KMS-11 (cell line): ENCODE measurements at regions not wholly inside any gene's neighbourhood (a gene's known extent, or its start where the extent isn't known, plus 50 kb on each side); places are given as distances from the start of the nearest gene placed in this dataset.

ENCODE experiments used
- H2AFZ ChIP-seq: fragments of 200-600 bp; sonication (generic); 2 replicates; pipeline ENCODE4 v1.6.1; 2016; ENCODE audit warnings: antibody characterized with exemption, mixed run types, low read depth
- H3K27ac ChIP-seq: fragments of 200-600 bp; sonication (generic); 2 replicates; pipeline ENCODE4 v1.6.1; 2016; ENCODE audit warnings: mild to moderate bottlenecking, mixed run types
- H3K27me3 ChIP-seq: fragments of 200-600 bp; sonication (generic); 2 replicates; pipeline ENCODE4 v1.6.1; 2017; ENCODE audit warnings: mild to moderate bottlenecking, low read depth, mixed run types, moderate library complexity; ENCODE audit not compliant: insufficient read depth
- H3K36me3 ChIP-seq: fragments of 200-600 bp; sonication (generic); 2 replicates; pipeline ENCODE4 v1.6.1; 2017; ENCODE audit warnings: mild to moderate bottlenecking, mixed run types; ENCODE audit not compliant: insufficient read depth
- H3K4me1 ChIP-seq: fragments of 200-600 bp; sonication (generic); 2 replicates; pipeline ENCODE4 v1.6.1; 2016; ENCODE audit warnings: mild to moderate bottlenecking, low read depth, mixed run types; ENCODE audit not compliant: poor library complexity, severe bottlenecking
- H3K4me2 ChIP-seq: fragments of 200-600 bp; sonication (generic); 2 replicates; pipeline ENCODE4 v1.7.0; 2016; ENCODE audit warnings: mild to moderate bottlenecking, mixed run types
- H3K4me3 ChIP-seq: fragments of 200-600 bp; sonication (generic); IDR thresholded peaks from 2 replicates; pipeline ENCODE4 v1.6.1; 2017; ENCODE audit warnings: low read depth, low read length, mixed read lengths; ENCODE audit not compliant: insufficient read depth
- H3K79me2 ChIP-seq: fragments of 200-600 bp; sonication (generic); 2 replicates; pipeline ENCODE4 v1.6.1; 2016; ENCODE audit warnings: low read depth, mixed run types; ENCODE audit not compliant: insufficient read depth
- H3K9ac ChIP-seq: fragments of 200-600 bp; sonication (generic); 2 replicates; pipeline ENCODE4 v1.6.1; 2016; ENCODE audit warnings: mild to moderate bottlenecking, mixed run types
- H4K20me1 ChIP-seq: fragments of 200-600 bp; sonication (generic); 2 replicates; pipeline ENCODE4 v1.6.1; 2016; ENCODE audit warnings: mild to moderate bottlenecking, mixed run types; ENCODE audit not compliant: insufficient read depth
- TF ChIP-seq, protein P1 (sequence below): fragments of 200-600 bp; sonication (generic); conservative IDR thresholded peaks from 2 replicates; pipeline ENCODE4 v1.6.1; 2017; ENCODE audit warnings: low read depth, mild to moderate bottlenecking, antibody characterized with exemption, low read length, moderate library complexity, mixed read lengths

- no peak overlapping the region for H3K9ac ChIP-seq
- no peaks in the 10 kb centered on the region for H3K36me3 ChIP-seq
- no peak overlapping the region for H2AFZ ChIP-seq
- H3K4me3 ChIP-seq, result no peak overlapping the region
- H4K20me1 ChIP-seq, result no peaks in the 10 kb centered on the region
- no peak overlapping the region for H3K27ac ChIP-seq
- no peak overlapping the region for H3K4me2 ChIP-seq
- no peaks in the 10 kb centered on the region for H3K79me2 ChIP-seq
- no peaks in the 10 kb centered on the region for H3K4me1 ChIP-seq
- TF ChIP-seq, protein P1, sequence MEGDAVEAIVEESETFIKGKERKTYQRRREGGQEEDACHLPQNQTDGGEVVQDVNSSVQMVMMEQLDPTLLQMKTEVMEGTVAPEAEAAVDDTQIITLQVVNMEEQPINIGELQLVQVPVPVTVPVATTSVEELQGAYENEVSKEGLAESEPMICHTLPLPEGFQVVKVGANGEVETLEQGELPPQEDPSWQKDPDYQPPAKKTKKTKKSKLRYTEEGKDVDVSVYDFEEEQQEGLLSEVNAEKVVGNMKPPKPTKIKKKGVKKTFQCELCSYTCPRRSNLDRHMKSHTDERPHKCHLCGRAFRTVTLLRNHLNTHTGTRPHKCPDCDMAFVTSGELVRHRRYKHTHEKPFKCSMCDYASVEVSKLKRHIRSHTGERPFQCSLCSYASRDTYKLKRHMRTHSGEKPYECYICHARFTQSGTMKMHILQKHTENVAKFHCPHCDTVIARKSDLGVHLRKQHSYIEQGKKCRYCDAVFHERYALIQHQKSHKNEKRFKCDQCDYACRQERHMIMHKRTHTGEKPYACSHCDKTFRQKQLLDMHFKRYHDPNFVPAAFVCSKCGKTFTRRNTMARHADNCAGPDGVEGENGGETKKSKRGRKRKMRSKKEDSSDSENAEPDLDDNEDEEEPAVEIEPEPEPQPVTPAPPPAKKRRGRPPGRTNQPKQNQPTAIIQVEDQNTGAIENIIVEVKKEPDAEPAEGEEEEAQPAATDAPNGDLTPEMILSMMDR, result no peak
- no peaks in the 10 kb centered on the region for H3K27me3 ChIP-seq
Observed at GRCh38 chr7:16323313-16323712, 98.0 kb downstream of the CRPPA start.

GRCh38 chr7:16320099-16320660 lies 101.2 kb downstream of the CRPPA start:
- Histone ChIP-seq H3K36me3 (no peaks in the 10 kb centered on the region), H3K27me3 (no peaks in the 10 kb centered on the region), H4K20me1 (no peaks in the 10 kb centered on the region), H3K4me1 (no peaks in the 10 kb centered on the region), H3K79me2 (no peaks in the 10 kb centered on the region), H2AFZ (no peak overlapping the region), H3K4me2 (no peak overlapping the region), H3K9ac (no peak overlapping the region), H3K27ac (no peak overlapping the region), H3K4me3 (no peak overlapping the region)
- TF ChIP-seq, protein P1, result no peak

GRCh38 chr7:16318989-16319915 lies 102.1 kb downstream of the CRPPA start:
- H3K4me2 ChIP-seq, result no peak overlapping the region
- H3K9ac ChIP-seq, result no peak overlapping the region
- TF ChIP-seq, protein P1, result no peak
- H2AFZ ChIP-seq, result no peak overlapping the region
- H3K4me3 ChIP-seq, result no peak overlapping the region
- no peak overlapping the region for H3K27ac ChIP-seq
- H4K20me1 ChIP-seq, result no peaks in the 10 kb centered on the region
- H3K79me2 ChIP-seq, result no peaks in the 10 kb centered on the region
- H3K36me3 ChIP-seq, result no peaks in the 10 kb centered on the region
- H3K27me3 ChIP-seq, result no peaks in the 10 kb centered on the region
- no peaks in the 10 kb centered on the region for H3K4me1 ChIP-seq

DNA sequence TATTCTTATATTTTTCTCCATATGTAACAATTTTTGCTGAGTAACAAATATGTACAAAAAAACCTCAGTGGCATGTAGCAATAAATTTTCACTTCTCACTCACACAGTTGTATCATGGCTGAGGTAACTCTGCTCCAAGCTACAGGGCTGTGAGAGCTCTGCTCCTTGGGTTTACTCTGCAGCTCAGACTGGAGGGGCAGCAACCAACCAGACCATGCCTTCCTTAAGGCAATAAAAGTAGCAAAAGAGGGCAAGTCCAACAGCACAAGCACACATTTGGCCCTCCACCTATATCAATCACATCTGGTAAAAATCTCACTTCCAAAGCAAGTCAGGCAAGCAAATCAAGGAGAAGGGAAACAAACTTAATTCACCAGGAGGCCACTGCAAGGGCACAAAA lies 102.9 kb downstream of the CRPPA start:
- H3K4me3 ChIP-seq, result no peak overlapping the region
- H3K36me3 ChIP-seq, result no peaks in the 10 kb centered on the region
- TF ChIP-seq, protein P1, result no peak
- no peaks in the 10 kb centered on the region for H3K79me2 ChIP-seq
- H3K4me2 ChIP-seq, result no peak overlapping the region
- H3K27ac ChIP-seq, result no peak overlapping the region
- no peaks in the 10 kb centered on the region for H3K4me1 ChIP-seq
- no peaks in the 10 kb centered on the region for H3K27me3 ChIP-seq
- no peaks in the 10 kb centered on the region for H4K20me1 ChIP-seq
- no peak overlapping the region for H3K9ac ChIP-seq
- no peak overlapping the region for H2AFZ ChIP-seq
